DMS114 treated with DMSO at 0.1 percent for 48 hours (cell line): ENCODE measurements at regions not wholly inside any gene's neighbourhood (a gene's known extent, or its start where the extent isn't known, plus 50 kb on each side); places are given as distances from the start of the nearest gene placed in this dataset.
"Not testable (repeated sequence)": the region's sequence is repeated elsewhere in the genome, so short reads cannot be mapped to it uniquely, and the experiment has no call there.

ENCODE experiments used
- DNase-seq: peaks from one replicate; lab custom pipeline; 2025; ENCODE audit not compliant: unreplicated experiment; lab: John Stamatoyannopoulos, UW

DNA sequence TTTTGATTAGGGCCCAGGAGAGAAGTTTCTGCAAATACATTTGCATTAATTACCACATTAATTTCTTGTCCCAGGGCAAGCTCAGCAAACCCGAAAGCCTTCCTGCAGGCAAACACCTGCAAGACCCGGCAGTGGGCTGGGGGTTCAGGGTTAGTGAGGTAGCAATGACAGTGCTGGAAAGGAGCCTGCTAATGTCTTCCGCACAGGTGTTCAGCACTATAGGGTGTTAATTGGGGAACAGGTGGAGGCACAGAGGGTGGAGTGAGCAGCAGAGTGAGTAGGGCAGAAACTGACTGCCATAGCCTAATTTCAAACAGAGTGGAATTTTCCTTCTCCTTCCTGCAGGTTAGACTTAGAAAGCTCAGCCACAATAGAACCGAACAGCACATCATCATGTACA lies 50.9 kb upstream of the UBASH3B start:
- DNase-seq, result no peak

- DNase-seq, result no peak
These were observed 54.1 kb upstream of the UBASH3B start for GRCh38 chr11:122601141-122602125.

- no peak for DNase-seq
These were observed 55.2 kb upstream of the UBASH3B start for GRCh38 chr11:122600290-122600689.

DNA sequence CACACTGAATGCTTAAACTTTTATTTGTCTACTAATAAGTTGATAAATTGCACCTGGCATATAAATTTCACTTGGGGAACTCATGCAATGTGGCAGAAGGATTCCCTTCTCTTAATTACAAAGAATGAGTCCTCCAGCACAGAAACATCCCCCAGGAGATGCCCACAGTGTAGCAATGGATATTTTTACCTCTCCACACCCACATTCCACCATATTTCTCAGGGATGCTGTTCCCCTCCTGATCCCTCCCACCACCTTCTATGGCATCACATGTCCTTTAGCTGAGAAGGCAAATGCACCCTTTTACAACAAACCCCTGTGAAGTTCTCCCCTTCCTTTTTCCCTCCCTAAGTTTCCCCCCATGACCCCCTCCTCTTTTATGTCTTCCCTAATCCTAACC lies 56.1 kb upstream of the UBASH3B start:
- no peak for DNase-seq

- DNase-seq, result no peak
These were observed 56.6 kb upstream of the UBASH3B start for GRCh38 chr11:122598971-122599370.

DNA sequence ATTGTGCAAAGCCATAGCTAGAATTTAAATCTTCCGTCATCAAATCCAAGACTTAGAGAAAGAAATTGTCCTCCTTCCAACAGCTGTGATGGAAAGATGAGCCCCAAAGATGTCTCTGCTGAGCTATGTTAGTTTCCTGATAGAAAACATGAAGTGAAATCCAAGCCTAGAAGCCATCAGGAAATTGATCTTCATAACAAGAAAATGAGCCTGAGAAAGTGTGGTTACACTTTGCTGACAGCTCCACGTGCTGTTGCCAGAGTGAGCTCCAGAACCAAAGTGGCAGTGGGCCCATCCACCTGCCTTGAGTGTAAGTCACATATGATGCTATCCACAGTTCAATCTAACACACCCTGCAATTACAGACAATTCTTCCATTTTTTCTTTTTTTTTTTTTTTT lies 58.0 kb upstream of the UBASH3B start:
- no peak for DNase-seq

DNA sequence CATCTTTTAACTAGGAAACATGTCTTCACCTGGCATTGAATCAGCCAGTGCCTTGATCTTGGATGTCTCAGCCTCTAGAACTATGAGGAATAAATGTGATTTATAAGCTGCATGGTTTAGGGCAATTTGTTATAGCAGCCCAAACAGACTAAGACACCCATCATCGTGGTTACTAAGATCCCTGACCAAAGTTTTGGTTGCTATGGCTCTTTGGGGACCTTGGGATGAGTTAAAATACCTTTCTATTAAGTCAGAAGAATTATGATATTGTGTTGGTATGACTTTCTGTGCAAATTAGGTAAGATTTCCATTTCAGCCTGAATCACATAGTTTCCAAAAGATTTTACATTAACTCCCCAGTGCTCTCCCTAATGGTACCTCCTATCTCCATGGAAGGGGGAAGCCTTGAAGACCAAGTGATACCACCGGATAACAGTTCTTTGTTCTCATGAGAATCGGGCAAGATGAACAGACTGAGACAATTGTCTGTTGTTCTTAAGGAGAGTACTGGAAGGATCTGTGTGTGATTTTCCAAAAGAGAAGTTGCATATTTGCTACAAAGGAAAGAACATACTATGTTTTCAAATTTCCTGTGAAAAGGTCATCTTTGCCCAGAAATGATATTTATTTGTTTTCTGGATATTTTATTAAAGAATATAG lies 60.4 kb upstream of the UBASH3B start:
- DNase-seq, result no peak

- DNase-seq, result no peak
These were observed 61.8 kb upstream of the UBASH3B start for GRCh38 chr11:122593473-122594420.

GRCh38 chr11:122592641-122593040 lies 62.9 kb upstream of the UBASH3B start:
- DNase-seq, result no peak

GRCh38 chr11:122584670-122585069 lies 70.9 kb upstream of the UBASH3B start:
- DNase-seq, result no peak

DNA sequence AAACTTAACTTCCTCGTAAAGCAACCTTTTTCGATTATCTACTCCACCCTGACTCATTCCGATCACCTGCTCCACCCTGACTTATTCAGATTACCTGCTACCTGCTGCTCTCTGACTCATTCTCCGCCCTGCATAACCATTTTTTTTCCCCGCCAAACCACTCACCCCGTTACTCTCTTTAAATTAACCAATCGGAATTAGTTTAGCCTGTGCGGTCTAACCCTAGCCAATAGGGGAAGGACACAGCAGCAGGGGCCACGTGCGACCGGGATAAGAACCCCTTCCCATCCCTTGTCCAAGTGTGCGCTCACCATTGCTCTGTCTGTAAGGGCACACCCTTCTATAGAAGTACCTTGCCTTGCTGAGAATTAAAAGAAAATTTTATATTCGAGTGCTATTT lies 75.5 kb upstream of the UBASH3B start:
- DNase-seq, result not testable (repeated sequence)

DNA sequence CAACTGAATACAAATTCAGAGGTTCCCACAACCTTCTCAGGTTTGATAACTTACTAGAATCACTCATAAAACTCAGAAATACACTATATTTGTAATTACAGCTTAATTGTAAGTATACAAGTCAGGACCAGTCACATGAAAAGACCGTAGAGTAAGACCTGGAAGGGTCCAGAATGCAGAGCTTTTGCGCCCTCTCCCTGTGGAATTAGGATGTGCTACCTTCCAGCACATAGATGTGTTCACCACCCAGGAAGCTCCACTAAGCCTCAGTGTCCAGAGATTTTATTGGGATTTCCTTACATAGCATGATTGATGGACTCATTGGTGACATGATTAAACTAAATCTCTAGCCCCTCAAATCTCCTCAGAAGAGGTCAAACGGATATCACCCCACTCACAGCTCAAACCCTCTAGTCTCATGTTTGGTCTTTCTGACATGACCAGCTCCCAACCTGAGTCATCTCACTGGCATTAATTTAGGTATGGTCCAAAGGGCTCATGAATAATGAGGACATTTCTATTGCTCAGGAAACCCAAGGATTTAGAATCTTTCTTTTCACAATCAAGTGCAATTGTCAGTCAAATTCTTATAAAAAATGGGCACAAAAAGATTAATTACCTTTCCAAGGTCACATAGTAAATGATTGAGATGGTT lies 77.2 kb upstream of the UBASH3B start:
- DNase-seq, result no peak

DNA sequence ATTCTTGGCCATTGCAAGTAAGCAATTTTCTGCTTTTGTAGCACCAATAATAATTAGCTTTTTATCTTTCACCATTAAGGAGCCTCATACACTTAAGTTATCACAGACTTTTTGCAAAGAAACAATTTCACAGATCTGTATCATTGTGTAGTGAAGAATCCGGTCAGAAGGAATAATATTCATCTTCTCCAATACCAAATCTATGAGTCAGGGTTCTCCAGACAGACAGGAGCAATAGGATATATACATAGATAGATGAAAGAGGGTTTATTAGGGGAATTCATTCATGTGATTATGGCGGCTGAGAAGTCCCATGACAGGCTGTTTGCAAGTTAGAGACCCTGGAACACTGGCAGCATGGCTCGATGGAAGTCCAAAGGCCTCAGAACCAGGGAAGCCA lies 82.9 kb upstream of the UBASH3B start:
- no peak for DNase-seq

- no peak for DNase-seq
These were observed 91.8 kb upstream of the UBASH3B start for GRCh38 chr11:122563761-122564160.

DNA sequence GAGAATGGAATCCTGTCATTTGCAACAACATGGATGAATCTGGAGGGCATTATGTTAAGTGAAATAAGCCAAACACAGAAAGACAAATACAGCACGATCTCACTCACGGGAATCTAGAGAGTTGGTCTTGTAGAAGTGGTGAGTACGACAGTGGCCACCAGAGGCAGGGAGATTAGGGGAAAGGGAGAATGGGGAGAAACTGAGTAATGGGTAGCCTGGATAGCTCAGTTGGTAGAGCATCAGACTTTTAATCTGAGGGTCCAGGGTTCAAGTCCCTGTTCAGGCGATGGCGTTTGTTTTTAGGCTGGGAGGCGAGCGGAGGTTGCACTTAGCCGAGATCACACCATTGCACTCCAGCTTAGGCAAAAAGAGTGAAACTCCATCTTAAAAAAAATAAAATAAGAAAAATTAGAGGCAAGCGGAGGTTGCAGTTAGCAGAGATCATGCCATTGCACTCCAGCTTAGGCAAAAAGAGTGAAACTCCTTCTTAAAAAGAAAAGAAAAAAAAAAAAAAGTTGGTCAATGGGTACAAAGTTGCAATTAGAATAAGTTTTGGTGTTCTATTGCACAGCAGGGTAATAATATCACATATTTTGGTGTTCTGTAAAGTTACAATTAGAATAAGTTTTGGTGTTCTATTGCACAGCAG lies 95.7 kb upstream of the UBASH3B start:
- DNase-seq, result no peak

- DNase-seq, result not testable (repeated sequence)
These were observed 96.3 kb upstream of the UBASH3B start for GRCh38 chr11:122559218-122559617.

DNA sequence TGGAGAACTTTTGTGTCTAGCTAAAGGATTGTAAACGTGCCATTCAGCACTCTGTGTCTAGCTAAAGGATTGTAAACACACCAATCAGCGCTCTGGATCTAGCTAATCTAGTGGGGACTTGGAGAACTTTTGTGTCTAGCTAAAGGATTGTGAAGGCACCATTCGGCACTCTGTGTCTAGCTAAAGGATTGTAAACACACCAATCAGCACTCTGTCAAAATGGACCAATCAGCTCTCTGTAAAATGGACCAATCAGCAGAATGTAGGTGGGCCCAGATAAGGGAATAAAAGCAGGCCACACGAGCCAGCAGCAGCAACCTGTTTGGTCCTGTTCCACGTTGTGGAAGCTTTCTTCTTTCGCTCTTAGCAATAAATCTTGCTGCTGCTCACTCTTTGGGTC lies 98.4 kb upstream of the UBASH3B start:
- not testable (repeated sequence) for DNase-seq

- peak; percentile 3 for DNase-seq
These were observed 98.9 kb upstream of the UBASH3B start for GRCh38 chr11:122556605-122557004.

DNA sequence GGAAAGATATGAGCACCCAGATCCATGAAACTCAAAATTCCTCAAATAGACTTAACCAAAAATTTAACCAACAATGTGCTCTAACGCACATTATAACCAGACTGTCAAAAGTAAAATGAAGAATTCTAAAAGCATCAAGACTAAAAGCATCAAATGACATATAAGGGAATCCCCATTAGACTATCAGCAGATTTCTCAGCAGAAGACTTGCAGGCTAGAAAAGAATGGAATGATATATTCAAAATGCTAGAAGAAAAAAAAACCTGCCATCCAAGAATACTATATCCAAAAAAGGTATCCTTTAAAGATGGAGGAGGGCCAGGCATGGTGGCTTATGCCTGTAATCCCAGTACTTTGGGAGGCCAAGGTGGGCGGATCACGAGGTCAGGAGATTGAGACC lies 117.5 kb upstream of the UBASH3B start:
- DNase-seq, result no peak

- DNase-seq, result no peak
These were observed 130.6 kb upstream of the UBASH3B start for GRCh38 chr11:122524898-122525297.
